ENCODE measurements at regions not wholly inside any gene's neighbourhood (a gene's known extent, or its start where the extent isn't known, plus 50 kb on each side); places are given as distances from the start of the nearest gene placed in this dataset.

DNA sequence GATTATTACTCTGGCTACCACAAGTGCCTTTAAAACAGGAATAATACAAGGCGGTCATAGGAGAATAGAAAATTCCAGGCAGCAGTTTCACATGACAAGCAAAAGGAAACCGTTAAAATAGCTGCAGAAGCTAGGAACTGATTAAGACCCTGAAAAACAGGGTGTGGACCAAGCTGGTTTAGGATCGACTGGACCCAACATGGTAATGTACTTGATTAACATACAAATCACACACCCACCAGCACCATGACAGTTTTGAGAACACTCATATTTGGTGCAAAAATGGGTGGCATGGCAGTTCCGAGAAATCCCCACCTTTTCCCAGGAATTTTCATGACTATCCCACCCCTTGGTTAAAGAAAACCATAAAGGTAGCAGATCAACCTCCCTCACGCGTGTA, 51.9 kb upstream of the TMEM163 start:
- H3K27ac ChIP-seq (ENCODE audit: insufficient read length, low read depth, low read length): no peak overlapping the region
- no peaks in the 10 kb centered on the region for H3K27me3 ChIP-seq (ENCODE audit: insufficient read depth, low read length)
- Mint-ChIP-seq H3K27me3 (ENCODE audit: low read depth) (no peaks in the 10 kb centered on the region), H3K27ac (no peak overlapping the region), H3K36me3 (ENCODE audit: insufficient read depth in 1 of 3, low read depth in 3 of 3) (no peaks in the 10 kb centered on the region; a peak in 1 of 7 replicates), H3K4me3 (no peak overlapping the region), H3K9me3 (peaks cover 0 to 4% of the 10 kb centered on the region in 2 experiments; a peak in 3 of 5 replicates), H3K4me1 (peaks cover 2 to 23% of the 10 kb centered on the region in 2 experiments)
- no peak overlapping the region for H2BK5ac ChIP-seq (ENCODE audit: insufficient read length, low read length)
- no peak overlapping the region for H3K14ac ChIP-seq (ENCODE audit: insufficient read depth, low read length)
- H3K4me2 ChIP-seq (ENCODE audit: insufficient read depth, insufficient read length, low read length): no peak overlapping the region
- no peak overlapping the region for H2BK12ac ChIP-seq (ENCODE audit: insufficient read length, low read depth, low read length)
- H3T11ph ChIP-seq (ENCODE audit: low read length): no peak overlapping the region
- no peak for DNase-seq
- no peak overlapping the region for H2BK15ac ChIP-seq (ENCODE audit: low read depth, low read length)
- TF ChIP-seq, protein P1, sequence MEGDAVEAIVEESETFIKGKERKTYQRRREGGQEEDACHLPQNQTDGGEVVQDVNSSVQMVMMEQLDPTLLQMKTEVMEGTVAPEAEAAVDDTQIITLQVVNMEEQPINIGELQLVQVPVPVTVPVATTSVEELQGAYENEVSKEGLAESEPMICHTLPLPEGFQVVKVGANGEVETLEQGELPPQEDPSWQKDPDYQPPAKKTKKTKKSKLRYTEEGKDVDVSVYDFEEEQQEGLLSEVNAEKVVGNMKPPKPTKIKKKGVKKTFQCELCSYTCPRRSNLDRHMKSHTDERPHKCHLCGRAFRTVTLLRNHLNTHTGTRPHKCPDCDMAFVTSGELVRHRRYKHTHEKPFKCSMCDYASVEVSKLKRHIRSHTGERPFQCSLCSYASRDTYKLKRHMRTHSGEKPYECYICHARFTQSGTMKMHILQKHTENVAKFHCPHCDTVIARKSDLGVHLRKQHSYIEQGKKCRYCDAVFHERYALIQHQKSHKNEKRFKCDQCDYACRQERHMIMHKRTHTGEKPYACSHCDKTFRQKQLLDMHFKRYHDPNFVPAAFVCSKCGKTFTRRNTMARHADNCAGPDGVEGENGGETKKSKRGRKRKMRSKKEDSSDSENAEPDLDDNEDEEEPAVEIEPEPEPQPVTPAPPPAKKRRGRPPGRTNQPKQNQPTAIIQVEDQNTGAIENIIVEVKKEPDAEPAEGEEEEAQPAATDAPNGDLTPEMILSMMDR (conservative IDR thresholded peaks at IDR 0.05): no peak
- H3K4ac ChIP-seq (ENCODE audit: low read depth, low read length): no peak overlapping the region
- no peaks in the 10 kb centered on the region for H3K23me2 ChIP-seq (ENCODE audit: insufficient read length, low read depth, low read length, poor library complexity, severe bottlenecking)
- H3K9ac ChIP-seq (ENCODE audit: extremely low read depth, insufficient read length, low read length): no peak overlapping the region
- no peak overlapping the region for H3K56ac ChIP-seq (ENCODE audit: insufficient read length, low read depth, low read length)
- no peaks in the 10 kb centered on the region for H3K79me2 ChIP-seq (ENCODE audit: insufficient read depth, low read length)
- no peak overlapping the region for H2BK20ac ChIP-seq (ENCODE audit: low read depth, low read length, poor library complexity, severe bottlenecking)
- no peak overlapping the region for H3K18ac ChIP-seq (ENCODE audit: insufficient read length, low read depth, low read length)
- no peak overlapping the region for H2BK120ac ChIP-seq (ENCODE audit: low read depth, low read length, poor library complexity, severe bottlenecking)
- no peaks in the 10 kb centered on the region for H3K79me1 ChIP-seq (ENCODE audit: insufficient read depth, low read depth, low read length, poor library complexity, severe bottlenecking)
- no peak overlapping the region for H3K23ac ChIP-seq (ENCODE audit: insufficient read length, low read depth, low read length)
- no peaks in the 10 kb centered on the region for H4K20me1 ChIP-seq (ENCODE audit: control insufficient read depth, insufficient read depth, insufficient read length)
- no peaks in the 10 kb centered on the region for H3K9me3 ChIP-seq (ENCODE audit: control insufficient read depth, low read depth, low read length)
- no peak overlapping the region for H2AFZ ChIP-seq (ENCODE audit: low read length)
- H4K91ac ChIP-seq (ENCODE audit: insufficient read length, low read depth, low read length): no peak overlapping the region
- no peak overlapping the region for H4K8ac ChIP-seq (replicated peaks; ENCODE audit: insufficient read length, low read depth, low read length)
- no peak overlapping the region for H2AK5ac ChIP-seq (ENCODE audit: insufficient read length, low read length)
- no peak overlapping the region for H4K5ac ChIP-seq (ENCODE audit: insufficient read length, low read depth, low read length)
- no CpG with 5 or more reads among the region's 6 CpGs for WGBS (ENCODE audit: extremely low coverage, insufficient read length, low lambda C conversion rate)
- peaks cover 14% of the 10 kb centered on the region for H3K4me1 ChIP-seq (ENCODE audit: insufficient read depth, low read length)

Measured in H9 (cell line).